Right kidney (tissue), 1 donor: ENCODE measurements at regions not wholly inside any gene's neighbourhood (a gene's known extent, or its start where the extent isn't known, plus 50 kb on each side); places are given as distances from the start of the nearest gene placed in this dataset.

Experiments
- DNase-seq: peaks from one replicate; pipeline ENCODE4 v3.0.0-alpha.2; 2016

DNA sequence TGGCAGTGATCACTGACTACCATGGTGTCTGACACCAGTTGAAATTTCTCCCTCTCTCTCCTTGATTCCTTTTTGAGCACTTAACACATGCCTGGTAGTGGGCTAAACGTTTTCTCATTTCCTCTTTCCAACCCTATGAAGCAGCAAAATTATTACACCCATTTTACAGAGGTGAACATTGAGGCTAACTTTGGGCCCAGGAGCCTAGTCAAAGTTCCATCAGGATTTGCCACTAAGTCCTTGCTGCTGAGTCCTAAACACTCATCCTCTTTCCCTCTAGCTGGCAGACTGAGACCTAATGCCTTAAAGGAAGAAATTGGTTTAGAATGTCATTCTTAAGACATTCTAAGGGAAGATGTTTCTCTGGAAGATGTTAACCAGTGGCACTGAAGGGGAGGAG lies 74.7 kb upstream of the IRX3 start:
- DNase-seq: no peak

DNA sequence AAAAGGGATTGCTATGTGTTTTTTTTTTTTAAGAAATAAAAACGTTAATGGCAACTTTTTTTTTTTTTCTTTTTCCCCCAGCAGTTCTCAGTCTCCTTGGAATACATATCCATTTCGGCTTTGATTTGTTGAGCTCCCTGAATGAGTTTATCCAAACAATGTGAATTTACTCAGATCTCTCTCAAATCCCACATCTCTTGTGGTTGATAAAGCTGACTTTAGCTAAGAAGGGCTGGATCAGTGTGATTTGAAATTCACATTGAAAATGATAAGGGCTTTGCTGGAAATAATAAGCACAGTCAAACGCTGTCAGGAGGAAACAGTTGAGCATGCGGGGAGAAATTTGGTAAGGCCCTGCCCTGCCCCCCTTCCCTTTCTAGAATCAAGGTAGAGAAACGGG lies 74.1 kb upstream of the IRX3 start:
- DNase-seq: no peak

DNA sequence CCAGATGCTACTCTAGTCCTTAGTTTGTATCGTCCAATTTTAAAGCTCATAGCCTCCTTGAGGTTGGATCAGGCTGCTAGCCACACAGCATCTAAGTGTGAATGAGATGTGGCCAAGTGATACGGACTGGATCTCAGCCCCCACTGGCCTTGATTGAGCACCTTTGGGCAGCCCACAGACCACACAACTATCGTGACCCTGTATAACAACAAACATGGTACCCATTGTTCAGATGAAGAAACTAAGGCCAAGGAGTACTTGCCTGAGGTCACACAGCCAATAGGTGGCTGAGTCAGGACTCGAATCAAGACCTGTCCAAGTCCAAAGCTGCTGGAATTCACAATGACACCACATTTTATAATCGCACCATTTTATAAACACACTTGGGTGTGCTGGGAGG lies 73.0 kb upstream of the IRX3 start:
- no peak for DNase-seq

DNA sequence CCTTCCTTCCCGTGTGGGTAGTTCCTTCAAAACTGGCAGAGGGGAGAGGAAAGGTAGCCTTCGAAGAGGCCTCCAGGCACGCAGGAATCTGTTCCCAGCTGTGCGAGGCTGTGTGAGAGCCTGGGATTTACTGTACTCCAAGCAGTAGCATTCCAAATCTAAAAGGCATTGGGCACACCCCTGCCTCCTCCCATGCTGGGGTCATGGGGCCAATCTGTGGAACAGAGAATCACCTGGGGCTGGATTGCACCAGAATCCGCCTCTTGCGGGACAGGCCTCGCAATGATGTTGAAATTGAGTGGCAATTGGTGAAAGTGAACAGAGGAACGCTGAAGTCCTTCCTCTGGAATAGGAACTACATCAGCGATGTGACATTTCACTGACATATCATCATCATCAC lies 72.5 kb upstream of the IRX3 start:
- no peak for DNase-seq

DNA sequence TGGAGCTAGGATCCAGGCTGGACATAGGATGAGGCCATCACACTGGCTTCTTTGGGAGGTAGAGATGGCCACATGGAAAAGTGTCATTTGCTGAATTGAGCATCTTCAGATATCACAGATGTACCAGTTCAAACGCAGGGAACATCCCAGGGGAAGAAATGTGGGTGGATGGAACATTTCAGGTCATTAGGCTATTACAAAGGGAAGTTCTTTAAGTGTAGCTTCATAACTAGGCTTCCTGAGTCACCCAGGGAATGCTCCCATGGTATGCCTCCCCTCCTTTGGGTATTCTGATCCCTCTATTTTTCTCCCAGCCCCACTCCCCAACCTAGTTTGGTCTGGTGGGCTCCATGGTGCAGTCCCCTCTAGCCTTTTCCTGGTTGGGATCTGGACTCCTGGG lies 69.8 kb upstream of the IRX3 start:
- DNase-seq: no peak

DNA sequence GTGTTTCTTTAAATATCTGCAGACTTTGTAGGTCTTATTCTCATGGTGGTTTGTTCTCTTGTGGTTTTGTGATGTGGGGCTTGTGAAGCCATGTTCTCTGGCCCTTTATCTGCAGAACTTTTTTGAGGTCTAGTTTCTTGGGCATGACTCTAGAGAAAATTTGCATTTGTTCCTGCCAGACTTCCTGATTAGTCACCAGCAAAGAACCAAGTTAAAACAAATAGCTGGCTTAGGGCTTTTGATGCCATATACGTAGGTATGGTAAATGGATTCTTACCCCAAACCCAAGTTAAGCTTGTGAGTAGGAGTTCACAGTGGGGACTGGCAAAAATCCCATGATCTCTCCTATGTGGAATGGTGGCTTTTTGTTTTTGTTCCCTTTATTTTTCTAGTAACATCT lies 68.7 kb upstream of the IRX3 start:
- DNase-seq: no peak

DNA sequence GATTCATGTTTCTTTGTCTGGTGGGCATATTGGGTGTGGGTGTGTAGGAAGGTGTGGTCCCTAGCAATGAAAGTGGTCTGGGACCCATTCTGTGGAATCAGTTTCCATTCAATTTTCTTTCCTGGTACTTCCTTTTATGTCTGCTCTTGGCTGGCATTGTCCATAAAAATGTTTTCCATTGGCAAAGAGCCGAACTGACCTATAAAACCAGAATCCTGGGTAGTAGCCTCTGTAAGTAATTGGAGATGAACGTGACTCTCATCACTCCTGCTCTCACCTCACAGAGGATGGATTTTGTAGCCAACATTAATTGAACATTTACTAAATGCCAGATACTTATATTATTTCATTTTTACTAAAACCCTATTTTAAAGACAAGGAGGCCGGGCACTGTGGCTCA lies 66.5 kb upstream of the IRX3 start:
- no peak for DNase-seq

DNA sequence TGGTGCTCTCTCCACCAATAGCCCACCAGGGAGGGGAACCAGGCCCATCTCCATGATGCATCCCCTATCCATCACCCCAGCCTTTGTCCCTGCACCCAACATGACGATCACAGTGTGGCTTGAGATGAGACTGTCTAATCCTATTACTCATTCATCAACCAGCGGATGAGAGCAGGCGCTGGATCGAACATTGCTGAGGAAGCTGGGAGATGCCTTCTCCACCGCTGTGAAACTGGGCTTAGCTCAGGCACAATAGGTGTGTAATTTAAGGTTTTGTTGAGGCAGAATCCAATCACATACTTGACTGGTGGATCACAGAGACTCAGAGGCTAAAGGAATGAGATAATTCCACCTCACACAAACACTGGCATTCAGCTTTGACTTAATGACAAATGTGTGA lies 64.6 kb upstream of the IRX3 start:
- no peak for DNase-seq

DNA sequence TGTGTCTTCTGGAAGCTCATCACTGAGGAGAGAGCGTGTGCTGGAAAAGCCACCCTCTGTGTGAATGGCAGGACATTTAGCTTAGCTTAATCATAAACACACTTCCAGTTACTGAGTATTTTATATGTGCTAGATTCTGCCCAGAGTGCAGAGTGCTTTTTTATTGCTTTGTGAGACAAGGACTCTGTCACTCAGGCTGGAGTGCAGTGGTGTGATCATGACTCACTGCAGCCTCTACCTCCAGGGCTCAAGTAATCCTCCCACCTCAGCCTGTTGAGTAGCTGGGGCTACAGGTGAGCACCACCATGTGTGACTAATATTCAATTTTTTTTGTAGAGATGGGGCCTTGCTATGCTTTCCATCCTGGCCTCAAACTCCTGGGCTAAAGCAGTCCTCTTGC lies 61.4 kb upstream of the IRX3 start:
- no peak for DNase-seq

DNA sequence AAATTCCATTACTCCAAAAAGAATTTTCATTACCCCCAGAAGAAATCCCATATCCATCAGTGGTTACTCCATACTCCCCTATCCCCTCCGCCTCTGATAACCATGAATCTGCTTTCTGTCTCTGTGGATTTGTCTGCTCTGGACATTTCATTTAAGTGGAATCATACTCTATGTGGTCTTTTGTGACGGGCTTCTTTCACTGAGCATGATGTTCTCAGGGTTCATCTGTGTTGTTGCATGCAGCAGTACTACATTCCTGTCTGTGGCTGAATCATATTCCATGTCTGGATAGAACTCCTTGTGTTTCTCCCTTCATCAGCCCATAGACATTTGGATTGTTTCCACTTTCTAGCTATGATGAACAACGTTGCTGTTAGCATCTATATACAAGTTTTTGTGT lies 59.5 kb upstream of the IRX3 start:
- DNase-seq: no peak

DNA sequence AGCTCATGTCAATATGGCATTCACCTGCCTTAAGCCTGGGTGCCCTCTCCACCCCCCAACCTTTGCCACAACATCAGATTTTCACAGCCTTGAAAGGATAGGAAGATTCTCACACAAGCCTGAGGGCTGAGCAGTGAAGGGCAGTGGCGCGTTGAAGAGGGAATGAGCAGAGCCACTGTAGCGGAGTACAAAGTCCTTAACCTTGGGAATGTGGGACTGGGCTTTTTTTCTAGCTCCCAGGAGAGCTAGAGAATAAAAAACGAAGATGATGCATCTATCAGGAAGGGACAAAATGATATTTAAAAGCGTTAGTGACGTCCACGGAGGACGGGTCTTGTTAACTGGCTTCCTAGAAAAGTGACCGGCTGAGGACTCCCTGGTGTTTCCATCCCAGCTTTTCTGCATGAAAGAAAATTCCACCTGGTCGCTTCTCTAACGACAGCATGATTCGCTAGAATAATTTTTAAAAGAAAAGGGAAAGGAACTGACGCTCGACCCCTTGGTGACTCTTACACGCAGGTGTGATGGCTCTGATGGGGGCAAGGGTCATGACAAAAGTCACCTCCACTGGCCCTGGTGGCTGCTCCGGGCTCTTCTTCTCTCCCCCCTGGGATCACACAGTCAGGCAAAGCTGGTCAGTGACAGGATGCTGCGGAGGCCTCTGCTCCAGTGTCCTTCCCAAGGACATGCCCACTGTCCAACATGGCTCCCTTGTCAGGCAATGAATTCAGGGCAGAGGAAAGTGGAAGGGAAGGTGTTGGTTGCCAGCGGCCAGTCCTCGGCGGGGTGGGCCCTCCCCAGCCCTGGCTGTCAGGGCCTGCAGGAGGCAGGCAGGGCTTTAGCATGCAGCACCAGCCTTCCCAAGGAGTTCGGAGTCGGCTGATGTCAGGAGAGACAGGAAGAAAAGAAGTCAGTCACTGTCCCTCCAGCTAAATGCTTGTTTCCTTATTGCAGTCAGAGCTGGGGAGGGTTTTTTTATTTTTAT lies 58.4 kb upstream of the IRX3 start:
- no peak for DNase-seq

DNA sequence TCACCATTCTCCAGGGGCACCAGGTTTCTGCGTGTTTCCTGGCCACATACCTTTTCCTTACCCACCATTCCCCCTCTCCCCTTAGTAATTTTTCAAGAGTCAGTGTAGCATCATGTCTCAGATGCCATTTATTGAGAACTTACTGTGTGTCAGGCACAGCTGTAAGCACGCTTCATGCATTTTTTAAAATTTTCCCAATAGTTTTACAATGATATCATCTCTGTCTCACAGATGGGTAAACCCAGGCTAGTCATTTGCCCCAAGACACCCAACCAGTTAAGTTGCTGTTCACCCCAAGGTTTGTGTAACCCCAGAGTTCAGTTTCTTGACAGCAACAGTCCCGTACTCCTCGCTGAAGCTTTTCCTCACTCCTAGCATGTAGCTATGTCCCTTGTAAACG lies 56.4 kb upstream of the IRX3 start:
- no peak for DNase-seq

DNA sequence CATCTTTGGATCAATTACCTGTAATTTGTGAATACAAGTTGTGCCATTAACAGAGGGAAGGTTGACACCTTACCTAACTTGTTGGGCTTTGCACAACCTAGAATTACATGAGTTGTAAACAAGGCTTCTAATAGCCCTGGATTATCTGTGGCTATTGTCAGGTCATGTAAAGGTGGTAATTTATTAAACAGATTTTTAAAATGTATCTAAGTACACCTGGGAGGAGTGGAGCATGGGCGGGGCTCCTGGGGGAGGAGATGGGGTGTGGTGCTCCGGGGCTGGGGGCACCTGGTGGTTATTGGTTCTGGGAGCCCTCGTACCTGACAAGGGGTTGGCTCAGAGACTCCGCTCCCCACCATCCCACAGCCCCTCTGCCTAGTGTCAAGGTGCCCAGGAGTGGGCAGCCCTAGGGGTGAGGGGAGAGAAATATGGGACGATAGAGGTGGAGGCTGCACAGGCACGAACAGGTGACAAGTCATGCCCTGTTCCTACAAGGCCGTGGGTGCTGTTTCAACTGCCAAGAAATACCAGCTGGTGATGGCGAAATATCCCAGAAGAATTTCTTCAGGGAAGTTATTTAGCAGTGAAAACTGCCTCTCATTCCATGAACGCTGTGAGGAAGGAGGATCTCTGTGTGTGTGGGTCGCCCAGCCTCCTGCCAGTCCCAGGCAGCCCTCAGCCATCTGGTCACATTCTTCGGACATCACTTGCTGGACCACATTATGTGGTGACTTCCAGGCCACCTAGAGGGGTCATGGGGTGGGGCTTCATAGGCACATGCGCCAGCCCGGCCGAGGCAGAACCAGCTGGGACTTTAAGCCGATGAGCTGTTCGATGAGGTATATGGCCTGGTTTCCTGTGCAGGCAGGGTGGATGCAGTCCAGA lies 55.5 kb upstream of the IRX3 start:
- DNase-seq: no peak

DNA sequence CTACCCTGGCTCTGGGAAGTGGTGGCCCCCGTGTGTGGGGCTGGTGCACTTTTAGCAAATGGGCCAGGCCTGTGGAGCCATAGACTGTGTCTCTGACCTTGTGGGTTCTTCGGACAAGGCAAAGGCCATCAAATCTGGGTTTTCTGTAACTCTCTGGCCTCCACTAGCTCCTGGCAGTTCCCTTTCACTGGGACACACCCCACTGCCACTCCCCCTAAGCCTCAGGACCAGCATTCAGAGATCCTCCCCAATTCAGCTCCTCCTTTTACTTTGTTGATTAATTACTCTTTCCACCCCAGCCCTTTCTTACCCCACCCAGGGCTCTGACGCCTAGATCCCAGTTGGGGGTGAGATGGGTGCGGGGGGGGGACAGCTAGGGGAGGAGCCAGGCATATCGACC lies 53.9 kb upstream of the IRX3 start:
- no peak for DNase-seq

DNA sequence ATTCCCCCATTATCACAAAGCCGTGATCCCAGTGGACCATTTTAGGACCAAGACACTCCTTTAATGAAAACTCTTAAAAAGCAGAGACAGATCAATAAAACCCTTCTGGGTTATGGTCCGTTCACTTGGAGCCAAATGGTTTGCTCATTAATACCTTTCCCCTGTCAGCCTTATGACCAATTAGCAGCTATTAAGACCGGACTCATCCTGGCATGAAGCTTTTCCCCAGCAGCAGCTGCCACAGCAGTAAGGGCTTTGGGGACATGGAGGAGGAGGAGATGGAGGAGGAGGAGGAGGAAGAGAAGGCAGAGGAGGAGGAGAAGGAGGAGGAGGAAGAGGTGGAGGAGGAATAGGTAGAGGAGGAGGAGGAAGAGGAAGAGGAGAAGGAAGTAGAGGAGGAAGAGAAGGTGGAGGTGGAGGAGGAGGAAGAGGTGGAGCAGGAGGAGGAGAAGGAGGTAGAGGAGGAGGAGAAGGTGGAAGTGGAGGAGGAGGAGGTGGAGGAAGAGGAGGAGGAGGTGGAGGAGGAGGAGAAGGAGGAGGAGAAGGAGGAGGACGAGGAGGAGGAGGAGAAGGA lies 50.1 kb upstream of the IRX3 start:
- no peak for DNase-seq
